ENCODE measurements at regions not wholly inside any gene's neighbourhood (a gene's known extent, or its start where the extent isn't known, plus 50 kb on each side); places are given as distances from the start of the nearest gene placed in this dataset.

- no peak for TF ChIP-seq POLR2A (IDR thresholded peaks at IDR 0.05; ENCODE audit: low read length)
- no peak for TF ChIP-seq GATA1 (IDR thresholded peaks at IDR 0.05; ENCODE audit: low read depth, low read length)
Observed at GRCh38 chr4:26161030-26161824, 159.6 kb upstream of the RBPJ start.

Data from erythroblast (primary cell).